ENCODE measurements at regions not wholly inside any gene's neighbourhood (a gene's known extent, or its start where the extent isn't known, plus 50 kb on each side); places are given as distances from the start of the nearest gene placed in this dataset.

DNA sequence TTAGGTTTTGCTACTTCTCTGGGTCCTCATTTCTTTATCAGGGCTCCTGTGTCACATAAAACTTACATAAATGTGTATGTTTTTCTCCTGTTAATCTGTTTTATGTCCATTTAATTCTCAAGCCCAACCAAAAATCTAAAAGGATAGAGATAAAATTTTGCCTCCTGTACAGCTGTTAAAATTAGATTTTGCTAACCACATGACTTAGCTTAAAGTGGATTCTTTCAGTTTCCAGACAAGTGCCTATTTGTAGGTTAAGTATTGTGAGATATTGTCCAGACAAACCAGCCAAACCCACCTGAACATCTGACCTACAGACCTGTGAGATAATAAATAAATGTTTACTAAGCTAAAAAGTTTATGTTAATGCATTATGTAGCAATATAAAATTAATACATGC is 465.5 kb downstream of the SI start:
- Mint-ChIP-seq H3K4me3 (no peak overlapping the region), H3K36me3 (ENCODE audit: insufficient read depth in 1 of 3, low read depth in 3 of 3) (no peaks in the 10 kb centered on the region), H3K4me1 (no peaks in the 10 kb centered on the region), H3K27me3 (ENCODE audit: low read depth) (no peaks in the 10 kb centered on the region), H3K9me3 (no peaks in the 10 kb centered on the region), H3K27ac (no peak overlapping the region)
- H2BK20ac ChIP-seq (ENCODE audit: low read depth, low read length, poor library complexity, severe bottlenecking) = no peak overlapping the region
- no peak overlapping the region for H3K14ac ChIP-seq (ENCODE audit: insufficient read depth, low read length)
- no peaks in the 10 kb centered on the region for H3K79me2 ChIP-seq (ENCODE audit: insufficient read depth, low read length)
- H3K23me2 ChIP-seq (ENCODE audit: insufficient read length, low read depth, low read length, poor library complexity, severe bottlenecking) = no peaks in the 10 kb centered on the region
- no peaks in the 10 kb centered on the region for H4K20me1 ChIP-seq (ENCODE audit: control insufficient read depth, insufficient read depth, insufficient read length)
- H2BK120ac ChIP-seq (ENCODE audit: low read depth, low read length, poor library complexity, severe bottlenecking) = no peak overlapping the region
- no peak overlapping the region for H4K8ac ChIP-seq (replicated peaks; ENCODE audit: insufficient read length, low read depth, low read length)
- H2BK5ac ChIP-seq (ENCODE audit: insufficient read length, low read length) = no peak overlapping the region
- H2AK5ac ChIP-seq (ENCODE audit: insufficient read length, low read length) = no peak overlapping the region
- no peak for DNase-seq
- no peak overlapping the region for H3K4me2 ChIP-seq (ENCODE audit: insufficient read depth, insufficient read length, low read length)
- H2AFZ ChIP-seq (ENCODE audit: low read length) = no peak overlapping the region
- no peaks in the 10 kb centered on the region for H3K9me3 ChIP-seq (ENCODE audit: control insufficient read depth, low read depth, low read length)
- no peak overlapping the region for H3K18ac ChIP-seq (ENCODE audit: insufficient read length, low read depth, low read length)
- no peak overlapping the region for H4K5ac ChIP-seq (ENCODE audit: insufficient read length, low read depth, low read length)
- no peaks in the 10 kb centered on the region for H3K79me1 ChIP-seq (ENCODE audit: insufficient read depth, low read depth, low read length, poor library complexity, severe bottlenecking)
- no peak overlapping the region for H2BK15ac ChIP-seq (ENCODE audit: low read depth, low read length)
- no peak overlapping the region for H3K27ac ChIP-seq (ENCODE audit: insufficient read length, low read depth, low read length)
- no peaks in the 10 kb centered on the region for H3K4me1 ChIP-seq (ENCODE audit: insufficient read depth, low read length)
- TF ChIP-seq, protein P1, sequence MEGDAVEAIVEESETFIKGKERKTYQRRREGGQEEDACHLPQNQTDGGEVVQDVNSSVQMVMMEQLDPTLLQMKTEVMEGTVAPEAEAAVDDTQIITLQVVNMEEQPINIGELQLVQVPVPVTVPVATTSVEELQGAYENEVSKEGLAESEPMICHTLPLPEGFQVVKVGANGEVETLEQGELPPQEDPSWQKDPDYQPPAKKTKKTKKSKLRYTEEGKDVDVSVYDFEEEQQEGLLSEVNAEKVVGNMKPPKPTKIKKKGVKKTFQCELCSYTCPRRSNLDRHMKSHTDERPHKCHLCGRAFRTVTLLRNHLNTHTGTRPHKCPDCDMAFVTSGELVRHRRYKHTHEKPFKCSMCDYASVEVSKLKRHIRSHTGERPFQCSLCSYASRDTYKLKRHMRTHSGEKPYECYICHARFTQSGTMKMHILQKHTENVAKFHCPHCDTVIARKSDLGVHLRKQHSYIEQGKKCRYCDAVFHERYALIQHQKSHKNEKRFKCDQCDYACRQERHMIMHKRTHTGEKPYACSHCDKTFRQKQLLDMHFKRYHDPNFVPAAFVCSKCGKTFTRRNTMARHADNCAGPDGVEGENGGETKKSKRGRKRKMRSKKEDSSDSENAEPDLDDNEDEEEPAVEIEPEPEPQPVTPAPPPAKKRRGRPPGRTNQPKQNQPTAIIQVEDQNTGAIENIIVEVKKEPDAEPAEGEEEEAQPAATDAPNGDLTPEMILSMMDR (conservative IDR thresholded peaks at IDR 0.05) = no peak
- no peak overlapping the region for H3K4ac ChIP-seq (ENCODE audit: low read depth, low read length)
- H3K56ac ChIP-seq (ENCODE audit: insufficient read length, low read depth, low read length) = no peak overlapping the region
- no peak overlapping the region for H3K9ac ChIP-seq (ENCODE audit: extremely low read depth, insufficient read length, low read length)
- no peak overlapping the region for H3T11ph ChIP-seq (ENCODE audit: low read length)
- no peaks in the 10 kb centered on the region for H3K27me3 ChIP-seq (ENCODE audit: insufficient read depth, low read length)
- no peak overlapping the region for H2BK12ac ChIP-seq (ENCODE audit: insufficient read length, low read depth, low read length)
- H4K91ac ChIP-seq (ENCODE audit: insufficient read length, low read depth, low read length) = no peak overlapping the region
- H3K23ac ChIP-seq (ENCODE audit: insufficient read length, low read depth, low read length) = no peak overlapping the region
